NCI-H1436 treated with DMSO at 0.1 percent for 48 hours (cell line): ENCODE measurements at regions not wholly inside any gene's neighbourhood (a gene's known extent, or its start where the extent isn't known, plus 50 kb on each side); places are given as distances from the start of the nearest gene placed in this dataset.

ENCODE experiments used
- DNase-seq: peaks from one replicate; lab custom pipeline; 2025; lab: John Stamatoyannopoulos, UW

- no peak for DNase-seq
Measured at GRCh38 chr1:76764638-76765454, 102.4 kb upstream of the ST6GALNAC5 start.

GRCh38 chr1:76766381-76766780, 100.9 kb upstream of the ST6GALNAC5 start:
- no peak for DNase-seq

GRCh38 chr1:76769911-76770310, 97.4 kb upstream of the ST6GALNAC5 start:
- no peak for DNase-seq

- no peak for DNase-seq
Measured at GRCh38 chr1:76770979-76771378, 96.3 kb upstream of the ST6GALNAC5 start.

DNA sequence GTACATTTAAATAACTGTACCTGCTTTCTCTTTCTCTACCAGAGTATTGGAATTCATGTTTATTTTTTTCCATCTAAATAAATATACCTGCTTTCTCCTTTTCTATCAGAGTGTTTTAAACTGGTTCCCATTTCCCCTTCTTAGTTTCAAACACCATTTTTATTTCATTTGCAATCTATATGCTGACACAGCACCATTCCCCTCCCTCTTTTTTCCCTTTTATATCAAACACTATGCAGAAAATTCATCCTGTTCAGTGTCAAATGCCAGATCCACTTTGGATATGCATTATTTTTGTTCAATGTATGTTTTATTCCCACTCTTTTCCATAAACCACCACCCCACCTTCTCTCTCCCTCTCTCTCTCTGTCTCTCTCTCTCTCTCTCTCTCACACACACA, 85.8 kb upstream of the ST6GALNAC5 start:
- DNase-seq, result no peak

GRCh38 chr1:76782809-76783208, 84.5 kb upstream of the ST6GALNAC5 start:
- DNase-seq, result no peak

DNA sequence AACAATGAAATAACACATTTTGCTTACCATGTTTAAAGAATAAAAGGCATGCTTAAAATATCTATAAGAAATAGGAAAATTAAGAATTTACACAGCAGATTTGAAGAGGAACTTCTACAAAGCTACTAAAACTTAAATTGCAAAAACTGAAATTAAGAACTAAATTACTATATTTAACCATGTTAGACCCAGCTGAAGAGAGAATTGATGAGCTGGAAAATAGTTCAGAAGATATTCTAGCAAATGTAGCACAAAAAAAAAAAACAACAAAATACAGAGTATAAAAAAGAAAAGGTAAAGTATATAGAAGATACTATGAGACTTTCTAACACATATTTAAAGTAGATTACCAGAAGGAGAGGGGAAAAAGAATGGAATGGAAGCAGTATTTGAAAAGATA, 82.8 kb upstream of the ST6GALNAC5 start:
- DNase-seq, result no peak

DNA sequence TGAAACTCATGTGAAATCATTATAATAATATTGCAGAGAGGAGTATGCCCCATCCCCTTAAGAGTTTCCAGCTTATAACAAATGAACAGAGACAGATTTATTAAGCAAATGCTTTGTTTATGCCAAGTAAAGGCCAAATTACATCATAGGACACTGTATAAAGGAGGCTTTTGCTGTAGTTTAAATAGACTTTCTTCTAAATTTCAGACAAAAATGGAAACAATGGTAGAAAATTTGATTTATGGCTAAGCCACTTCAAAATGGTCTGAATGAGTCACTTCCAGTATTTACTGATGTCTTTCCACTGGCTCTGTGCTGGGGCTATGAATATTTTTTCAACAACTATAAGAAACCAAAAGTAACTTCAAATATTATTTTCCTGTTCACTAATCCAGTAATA, 81.1 kb upstream of the ST6GALNAC5 start:
- DNase-seq, result no peak

DNA sequence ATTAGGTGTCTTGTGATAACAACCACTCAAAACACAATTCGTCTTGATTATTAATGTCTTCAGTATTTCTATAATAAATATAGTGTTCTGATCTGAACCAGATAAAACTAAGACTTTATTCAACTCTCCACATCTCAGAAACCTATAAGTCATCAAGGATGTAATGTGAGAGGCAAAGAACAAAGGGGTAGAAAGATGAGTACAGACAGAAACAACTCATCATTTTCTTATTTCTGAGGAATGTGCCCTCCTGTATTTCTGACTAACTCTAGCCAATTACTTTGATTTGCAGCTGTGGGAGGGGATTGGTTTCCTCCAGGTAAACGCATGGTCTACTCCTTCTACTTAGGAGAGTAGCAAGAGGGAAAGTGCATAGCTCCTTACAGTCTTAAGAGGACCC, 73.7 kb upstream of the ST6GALNAC5 start:
- no peak for DNase-seq

GRCh38 chr1:76799700-76800099, 67.6 kb upstream of the ST6GALNAC5 start:
- DNase-seq, result no peak

DNA sequence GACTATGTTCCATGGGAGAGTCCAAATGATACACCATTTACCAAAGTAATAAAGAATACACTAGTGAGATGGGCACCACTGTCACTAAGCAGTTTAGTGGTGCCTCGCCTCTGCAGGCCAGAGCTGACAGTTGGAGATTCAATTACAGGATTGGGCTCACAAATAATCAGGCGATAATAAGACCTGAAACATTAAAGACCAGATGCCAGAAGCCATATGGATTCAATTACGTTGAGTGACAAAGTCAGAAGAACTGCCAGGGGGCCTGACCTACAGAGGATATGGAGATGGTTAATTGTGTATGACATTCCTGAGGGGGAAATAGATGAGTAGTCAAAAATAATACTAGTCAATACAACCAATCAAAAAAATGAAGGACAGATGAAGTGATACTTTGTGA, 65.2 kb upstream of the ST6GALNAC5 start:
- no peak for DNase-seq

- DNase-seq, result no peak
Measured at GRCh38 chr1:76807543-76808260, 59.6 kb upstream of the ST6GALNAC5 start.
